B cell (primary cell): ENCODE measurements at regions not wholly inside any gene's neighbourhood (a gene's known extent, or its start where the extent isn't known, plus 50 kb on each side); places are given as distances from the start of the nearest gene placed in this dataset.

Experiments used
- ATAC-seq: fragments of 200-7000 bp; cut with Tn5 transposase; one replicate; pipeline ENCODE4 v1.10.0; 2021; ENCODE audit warnings: low read depth, mild to moderate bottlenecking, moderate number of reproducible peaks, moderate library complexity
- CTCF ChIA-PET: fragments of 350-600 bp; sonication (Branson Sonifier 250); formaldehyde crosslinking; loops from one replicate; lab custom pipeline; 2021; ENCODE audit warnings: antibody characterized with exemption, inconsistent platforms; lab: Charles Lee
- POLR2A ChIA-PET: fragments of 350-600 bp; sonication (Branson Sonifier 250); formaldehyde crosslinking; loops from one replicate; lab custom pipeline; 2021; ENCODE audit warnings: antibody characterized with exemption; lab: Charles Lee
- DNase-seq: peaks from one replicate; pipeline ENCODE4 v3.0.0; 2013
- H2AFZ ChIP-seq: 2 replicates; pipeline ENCODE4 v1.6.1; 2012; ENCODE audit warnings: mild to moderate bottlenecking, low read depth, low read length; ENCODE audit not compliant: insufficient read depth, poor library complexity, severe bottlenecking
- H3K27ac ChIP-seq, 2 donors: 1 replicate in 1 of 2; 2 replicates in 1 of 2; pipeline ENCODE4 v1.5.1; 2012 to 2013; ENCODE audit warnings: low read length in 2 of 2, mild to moderate bottlenecking in 2 of 2, moderate library complexity in 1 of 2
- H3K27me3 ChIP-seq, 4 experiments: fragments of 200-600 bp in 1 of 4; sonication (generic) in 1 of 4; replicated peaks in 1 of 4; 1 replicate in 2 of 4; 2 replicates in 2 of 4; pipeline versions ENCODE4 v1.6.1 to v1.7.0; 2013 to 2016; ENCODE audit warnings: low read length in 3 of 4, mild to moderate bottlenecking in 2 of 4, mixed read lengths in 1 of 4, moderate library complexity in 1 of 4; ENCODE audit not compliant: insufficient read depth in 4 of 4, control insufficient read depth in 3 of 4; ENCODE audit errors: control extremely low read depth in 1 of 4
- H3K36me3 ChIP-seq, 2 experiments: replicated peaks in 1 of 2; 1 replicate in 1 of 2; 2 replicates in 1 of 2; pipeline versions ENCODE4 v1.6.1 to v1.7.1; 2013; ENCODE audit warnings: low read length in 1 of 2; ENCODE audit not compliant: insufficient read depth in 2 of 2, control insufficient read depth in 1 of 2; ENCODE audit errors: control extremely low read depth in 1 of 2, extremely low read depth in 1 of 2
- H3K4me1 ChIP-seq, 2 donors: fragments of 200-600 bp in 1 of 2; sonication (generic) in 1 of 2; 1 replicate in 1 of 2; 2 replicates in 1 of 2; pipeline versions ENCODE4 v1.5.1 to v1.6.1; 2013 to 2017; ENCODE audit warnings: low read length in 2 of 2; ENCODE audit not compliant: control insufficient read depth in 2 of 2, insufficient read depth in 2 of 2
- H3K4me2 ChIP-seq: replicated peaks from 2 replicates; pipeline ENCODE3; 2012; ENCODE audit warnings: mild to moderate bottlenecking, low read depth, low read length; ENCODE audit not compliant: poor library complexity, severe bottlenecking
- H3K4me3 ChIP-seq, 5 experiments: fragments of 200-600 bp in 1 of 5; sonication (generic) in 1 of 5; 1 replicate in 3 of 5; 2 replicates in 2 of 5; pipeline versions ENCODE4 v1.5.1 to v1.7.0; 2011 to 2016; ENCODE audit warnings: low read length in 4 of 5, mild to moderate bottlenecking in 4 of 5, low read depth in 2 of 5, control low read depth in 1 of 5, moderate library complexity in 1 of 5; ENCODE audit not compliant: insufficient read depth in 1 of 5; ENCODE audit errors: control extremely low read depth in 1 of 5, extremely low read depth in 1 of 5
- H3K79me2 ChIP-seq: fragments of 200-600 bp; sonication (generic); one replicate; pipeline ENCODE4 v1.6.0; 2016; ENCODE audit warnings: low read length; ENCODE audit not compliant: control insufficient read depth, insufficient read depth
- H3K9ac ChIP-seq: fragments of 200-600 bp; sonication (generic); 2 replicates; pipeline ENCODE4 v1.6.1; 2017; ENCODE audit warnings: mild to moderate bottlenecking, low read length, moderate library complexity
- H3K9me3 ChIP-seq, 3 donors: one replicate each; pipeline versions ENCODE4 v1.6.1 to v1.7.1; 2013; ENCODE audit warnings: low read length in 2 of 3; ENCODE audit not compliant: control insufficient read depth in 2 of 3, insufficient read depth in 1 of 3; ENCODE audit errors: control extremely low read depth in 1 of 3
- H4K20me1 ChIP-seq: 2 replicates; pipeline ENCODE4 v1.6.0; 2012; ENCODE audit warnings: mild to moderate bottlenecking, low read length; ENCODE audit not compliant: insufficient read depth, control insufficient read depth, poor library complexity, severe bottlenecking
- H3K27ac Mint-ChIP-seq: one replicate; pipeline ENCODE4 v1.8.0; 2021; ENCODE audit warnings: mixed read lengths
- H3K27me3 Mint-ChIP-seq: one replicate; pipeline ENCODE4 v1.8.0; 2021; ENCODE audit warnings: mixed read lengths
- H3K4me1 Mint-ChIP-seq: one replicate; pipeline ENCODE4 v1.8.0; 2021; ENCODE audit warnings: mixed read lengths
- H3K4me3 Mint-ChIP-seq: one replicate; pipeline ENCODE4 v1.8.0; 2021; ENCODE audit warnings: mixed read lengths
- H3K9me3 Mint-ChIP-seq: one replicate; pipeline ENCODE4 v1.8.0; 2022; ENCODE audit warnings: mixed read lengths; ENCODE audit not compliant: insufficient read depth
- CTCF ChIP-seq: fragments of 200-600 bp; IDR thresholded peaks from one replicate; pipeline ENCODE4 v1.8.0; 2022; ENCODE audit warnings: antibody characterized with exemption, mild to moderate bottlenecking
- EZH2 ChIP-seq: IDR thresholded peaks from 2 replicates; pipeline ENCODE4 v1.6.1; 2012; ENCODE audit warnings: borderline replicate concordance, low read depth, mild to moderate bottlenecking, moderate library complexity, low read length; ENCODE audit not compliant: insufficient read depth, poor library complexity, severe bottlenecking
- WGBS: methylation state at CpG from one replicate; pipeline ENCODE4 v1.1.5; 2013; ENCODE audit warnings: missing lambda C conversion rate; ENCODE audit not compliant: insufficient coverage; 5-methylcytosine and 5-hydroxymethylcytosine counted together
- intact Hi-C: fragments of 100-400 bp; cut with micrococcal nuclease; formaldehyde crosslinking; loops from one replicate; pipeline ENCODE4 v1.10.0; 2022

- DNase-seq = no peak
- H3K27ac ChIP-seq = no peak overlapping the region
- no peaks in the 10 kb centered on the region for H3K79me2 ChIP-seq
- Mint-ChIP-seq H3K4me1 (peaks cover 5% of the 10 kb centered on the region), H3K9me3 (no peaks in the 10 kb centered on the region), H3K4me3 (no peak overlapping the region), H3K27me3 (no peaks in the 10 kb centered on the region), H3K27ac (no peak overlapping the region)
- WGBS = no CpG with 5 or more reads among the region's 2 CpGs
- peaks cover 0 to 3% of the 10 kb centered on the region in 2 donors for H3K4me1 ChIP-seq
- TF ChIP-seq CTCF (no peak), EZH2 (no peak)
- H2AFZ ChIP-seq = no peak overlapping the region
- no peaks in the 10 kb centered on the region for H3K36me3 ChIP-seq
- no peaks in the 10 kb centered on the region for H4K20me1 ChIP-seq
- no peaks in the 10 kb centered on the region for H3K27me3 ChIP-seq
- H3K4me3 ChIP-seq = no peak overlapping the region
- intact Hi-C loops = no loop called here
- no peak overlapping the region for H3K9ac ChIP-seq
- CTCF ChIA-PET = no interaction called here
- no peak overlapping the region for H3K4me2 ChIP-seq
- ATAC-seq = no peak
- POLR2A ChIA-PET = no interaction called here
- peaks cover 0 to 2% (median 0%) of the 10 kb centered on the region in 3 donors for H3K9me3 ChIP-seq
Observed at GRCh38 chr5:89871906-89872305, 537.6 kb downstream of the CETN3 start.

GRCh38 chr5:89869346-89869745, 540.2 kb downstream of the CETN3 start:
- ATAC-seq (no peak), DNase-seq (no peak)
- no peak overlapping the region for H3K27ac Mint-ChIP-seq
- intact Hi-C loops = no loop called here
- no peaks in the 10 kb centered on the region for H3K9me3 Mint-ChIP-seq
- H3K9ac ChIP-seq = no peak overlapping the region
- H3K4me1 ChIP-seq = peaks cover 0 to 3% of the 10 kb centered on the region in 2 donors
- H3K4me2 ChIP-seq = no peak overlapping the region
- TF ChIP-seq EZH2 (no peak), CTCF (no peak)
- no peak overlapping the region for H3K27ac ChIP-seq
- no peak overlapping the region for H3K4me3 ChIP-seq
- no peak overlapping the region for H3K4me3 Mint-ChIP-seq
- peaks cover 7% of the 10 kb centered on the region for H3K4me1 Mint-ChIP-seq
- WGBS = 100% methylated on average over 1 of the region's 2 CpGs
- no peaks in the 10 kb centered on the region for H3K79me2 ChIP-seq
- H2AFZ ChIP-seq = no peak overlapping the region
- H3K9me3 ChIP-seq = no peaks in the 10 kb centered on the region
- POLR2A ChIA-PET = no interaction called here
- CTCF ChIA-PET = interaction anchor here (1.2 kb wide), 1 partner anchor 16 kb away, joined by 4 read pairs; no protein-coding TSS in a partner anchor
- no peaks in the 10 kb centered on the region for H4K20me1 ChIP-seq
- H3K27me3 Mint-ChIP-seq = no peaks in the 10 kb centered on the region
- no peaks in the 10 kb centered on the region for H3K36me3 ChIP-seq
- H3K27me3 ChIP-seq = no peaks in the 10 kb centered on the region
